ENCODE measurements at regions not wholly inside any gene's neighbourhood (a gene's known extent, or its start where the extent isn't known, plus 50 kb on each side); places are given as distances from the start of the nearest gene placed in this dataset.

DNA sequence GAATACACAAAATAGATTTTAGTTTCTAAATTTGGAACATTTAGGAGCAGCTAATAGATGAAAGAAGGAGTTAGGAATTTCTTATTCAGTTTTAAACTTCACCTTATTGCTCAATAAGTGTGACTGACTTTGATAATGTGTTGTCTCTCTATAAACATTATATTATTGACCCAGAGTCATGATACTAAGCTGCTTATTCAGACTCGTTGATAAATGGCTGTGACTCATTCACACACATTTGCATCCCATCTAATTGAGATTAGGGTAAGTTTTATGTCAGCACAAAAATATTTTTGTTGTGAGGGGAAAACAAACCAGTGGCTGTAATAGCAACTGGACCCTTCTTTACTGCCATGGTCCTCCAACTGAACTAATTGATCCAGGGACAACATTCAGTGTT lies 137.6 kb downstream of the GOLIM4 start:
- no peak for DNase-seq (ENCODE audit: low spot score)

DNA sequence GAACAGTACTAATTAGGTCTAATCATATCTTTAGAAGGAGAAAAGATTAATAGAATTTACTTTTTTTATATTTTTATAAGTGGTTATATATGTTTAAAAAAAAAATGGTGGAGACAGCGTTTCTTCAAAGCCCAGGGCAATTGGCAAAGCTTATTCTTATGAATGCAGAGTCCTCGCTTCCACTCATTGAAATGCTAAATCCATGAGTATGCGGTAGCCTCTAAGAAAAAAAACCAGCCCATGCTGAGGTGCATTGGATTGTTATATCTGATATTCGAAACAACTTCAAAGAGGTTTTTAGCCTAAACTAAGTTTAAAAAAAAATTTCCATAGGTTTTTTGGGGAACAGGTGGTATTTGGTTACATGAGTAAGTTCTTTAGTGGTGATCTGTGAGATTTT lies 142.8 kb downstream of the GOLIM4 start:
- DNase-seq (ENCODE audit: low spot score): no peak

DNA sequence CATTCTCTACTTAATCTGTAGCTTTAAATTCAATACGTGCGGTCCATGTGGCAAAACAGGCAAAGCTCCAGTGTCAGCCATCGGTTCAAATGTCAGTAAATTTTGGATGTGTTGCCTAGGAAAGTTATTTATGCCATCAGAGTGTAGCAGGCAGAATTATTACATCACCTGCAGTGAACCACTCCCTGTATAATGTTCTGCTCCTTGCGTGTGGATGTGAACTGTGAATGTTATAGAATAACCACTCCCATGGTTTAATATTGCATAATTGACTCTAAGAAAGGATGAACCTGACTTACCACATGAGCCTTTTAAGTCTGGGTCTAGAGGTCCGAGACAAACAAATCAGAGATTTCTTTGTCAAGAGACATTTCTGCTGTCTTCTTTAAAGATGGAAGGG lies 145.5 kb downstream of the GOLIM4 start:
- DNase-seq (ENCODE audit: low spot score): no peak

DNA sequence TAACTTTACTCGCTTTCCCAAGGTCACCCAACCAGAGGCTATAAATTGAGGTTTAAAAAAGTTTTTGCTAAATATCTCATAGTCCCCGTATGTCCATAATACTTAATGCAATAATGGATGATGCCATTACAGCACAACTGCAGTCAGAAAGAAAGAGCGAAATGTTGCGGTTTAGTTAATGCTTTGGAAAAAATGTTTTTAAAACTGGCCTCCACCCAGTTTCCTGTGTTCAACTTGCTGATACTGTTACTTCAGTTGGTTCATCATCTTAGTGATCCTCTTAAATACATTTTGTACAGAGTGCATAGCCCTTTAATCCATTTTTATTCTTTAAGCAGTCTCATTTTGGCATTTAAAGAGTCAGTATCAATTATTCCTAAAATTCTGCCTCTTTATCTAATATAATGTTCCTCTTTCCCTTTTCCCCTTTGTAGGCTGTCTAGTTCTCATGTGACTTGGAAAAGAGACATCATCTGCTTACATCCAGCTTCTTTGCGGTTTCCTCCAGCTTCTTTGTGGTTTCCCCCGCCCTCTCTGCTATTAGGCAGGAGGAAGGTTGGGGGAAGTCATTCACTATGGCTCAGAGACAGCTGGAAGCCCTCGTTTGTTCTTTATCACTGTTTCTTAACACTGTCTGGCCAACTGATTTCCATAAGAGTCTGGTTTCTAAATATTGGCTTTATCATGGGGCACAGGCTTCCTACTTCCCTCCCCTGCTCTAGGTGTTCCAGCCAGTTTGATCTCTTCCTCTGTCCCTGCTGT lies 154.3 kb downstream of the GOLIM4 start:
- no peak for DNase-seq (ENCODE audit: low spot score)

DNA sequence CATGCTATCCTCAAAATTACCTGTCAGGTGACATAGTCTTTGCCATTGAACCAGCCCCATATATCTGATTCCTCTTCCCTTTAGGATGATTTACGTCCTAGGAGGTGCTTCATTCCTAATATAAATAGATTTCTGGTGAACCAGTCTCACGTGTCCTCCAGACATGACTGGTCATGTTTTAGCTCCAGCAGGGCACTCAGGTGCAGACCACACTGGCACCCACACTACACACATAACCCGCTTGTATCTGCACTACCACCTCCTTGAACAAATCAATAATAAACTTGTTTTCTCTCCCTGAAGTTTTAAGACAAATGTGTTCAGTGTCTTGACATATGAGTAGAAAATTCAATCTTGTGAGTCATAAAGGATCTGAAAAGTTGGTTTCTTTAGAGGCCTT lies 155.5 kb downstream of the GOLIM4 start:
- no peak for DNase-seq (ENCODE audit: low spot score)

DNA sequence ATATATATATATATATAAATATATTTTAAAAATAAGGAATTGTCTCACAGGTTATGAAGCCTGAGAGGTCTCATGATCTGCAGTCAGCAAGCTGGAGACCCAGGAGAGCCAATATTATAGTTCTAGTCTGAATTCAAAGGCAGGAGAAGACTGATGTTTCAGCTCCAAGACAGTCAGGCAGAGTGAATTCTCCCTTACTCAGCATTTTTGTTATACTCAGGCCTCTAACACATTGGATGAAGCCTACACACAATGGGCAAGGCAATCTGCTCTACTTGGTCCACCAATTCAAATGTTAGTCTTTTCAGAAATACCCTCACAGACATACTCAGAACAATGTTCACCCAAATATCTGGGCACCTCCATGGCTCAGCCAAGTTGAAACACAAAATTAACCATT lies 157.2 kb downstream of the GOLIM4 start:
- no peak for DNase-seq (ENCODE audit: low spot score)

DNA sequence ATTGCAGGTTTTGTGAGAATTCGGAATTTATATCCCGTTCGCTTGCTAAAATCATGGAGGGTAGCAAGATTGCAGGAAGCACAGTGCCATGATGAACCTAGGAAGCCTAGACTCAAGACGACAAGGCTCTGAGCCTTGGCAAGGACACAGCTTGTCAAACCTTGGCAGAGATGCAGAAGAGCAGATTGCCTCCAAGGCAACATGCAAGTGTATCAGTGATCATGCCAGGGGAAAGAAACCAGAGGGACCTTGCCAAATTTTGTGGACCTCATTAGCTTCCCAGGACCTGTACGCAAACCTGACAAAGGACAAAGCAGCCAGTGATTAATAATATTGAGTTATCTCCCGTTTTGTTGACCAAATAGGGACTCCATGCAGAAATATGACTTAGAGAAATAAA lies 159.7 kb downstream of the GOLIM4 start:
- DNase-seq (ENCODE audit: low spot score): no peak

DNA sequence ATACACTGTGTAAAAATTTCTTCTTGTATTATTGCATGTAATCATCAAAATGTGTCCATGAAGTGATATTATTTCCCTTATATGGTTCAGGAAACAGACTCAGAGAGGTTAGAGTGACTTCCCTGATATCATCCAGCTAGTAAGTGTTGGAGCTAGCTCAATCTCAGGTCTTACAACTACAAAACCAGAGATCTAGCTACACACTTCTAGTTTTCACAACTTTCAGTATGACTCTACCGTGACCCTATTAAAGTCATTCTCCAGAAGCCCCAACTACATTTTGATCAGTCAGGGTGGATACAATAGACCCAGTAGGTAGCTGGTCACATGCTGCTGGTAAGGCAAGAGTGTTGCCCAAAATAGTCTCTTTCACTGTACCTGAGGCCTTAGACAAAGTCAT lies 165.3 kb downstream of the GOLIM4 start:
- DNase-seq (ENCODE audit: low spot score): no peak

DNA sequence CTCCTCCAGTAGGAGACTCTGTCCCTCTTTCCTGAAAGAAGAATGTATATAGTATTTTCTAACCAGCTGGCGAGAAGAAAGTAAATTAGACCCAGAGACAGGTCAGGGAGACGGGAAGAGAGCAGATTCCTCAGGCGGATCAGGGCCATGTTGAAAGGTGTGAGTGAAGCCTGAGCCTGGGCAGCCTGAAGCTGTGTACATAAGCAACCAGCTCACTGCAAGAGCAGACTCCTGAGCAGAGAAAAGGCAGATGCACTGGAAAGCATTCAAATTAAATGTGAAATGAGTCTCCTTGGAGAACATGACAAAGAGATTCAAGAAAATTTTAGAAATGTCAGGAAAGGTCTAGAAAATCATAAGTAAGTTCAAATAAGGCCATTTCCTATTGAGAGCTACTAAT lies 165.8 kb downstream of the GOLIM4 start:
- DNase-seq (ENCODE audit: low spot score): no peak

DNA sequence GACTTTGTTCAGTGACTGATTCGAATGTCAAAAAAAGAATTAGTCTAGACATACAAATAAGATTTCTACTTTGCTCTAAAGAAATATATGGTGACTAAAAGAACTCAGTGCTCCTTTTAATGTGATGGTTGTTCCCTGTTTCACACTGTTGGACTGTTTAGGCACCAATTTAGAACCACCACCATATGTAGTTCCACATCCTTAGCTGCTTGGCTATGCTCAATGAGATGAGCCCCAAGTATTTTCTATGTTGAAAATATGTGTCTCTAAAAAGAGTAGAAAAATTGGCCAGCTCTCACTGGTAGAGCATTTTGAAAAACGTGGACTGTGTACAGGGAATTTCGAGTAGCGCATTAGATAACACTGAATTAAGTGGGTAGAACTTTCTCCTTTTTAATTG lies 167.3 kb downstream of the GOLIM4 start:
- DNase-seq (ENCODE audit: low spot score): no peak

DNA sequence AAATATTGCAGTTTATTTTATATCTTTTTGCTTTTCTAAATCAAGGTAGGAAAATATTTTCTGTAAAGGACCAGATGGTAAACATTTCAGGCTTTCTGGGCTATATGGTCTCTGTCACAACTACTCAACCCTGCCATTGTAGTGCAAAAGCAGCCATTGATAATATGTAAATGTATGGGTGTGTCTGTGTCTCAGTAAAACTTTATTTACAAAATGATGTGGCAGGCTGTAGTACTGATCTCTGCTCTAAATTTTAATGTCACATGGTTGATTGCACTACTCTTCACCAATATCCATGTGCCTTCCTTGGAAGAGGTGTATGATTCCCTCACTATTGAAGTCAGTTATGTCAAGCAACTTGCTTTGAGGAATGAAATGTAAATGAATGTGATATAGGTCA lies 175.0 kb downstream of the GOLIM4 start:
- no peak for DNase-seq (ENCODE audit: low spot score)

DNA sequence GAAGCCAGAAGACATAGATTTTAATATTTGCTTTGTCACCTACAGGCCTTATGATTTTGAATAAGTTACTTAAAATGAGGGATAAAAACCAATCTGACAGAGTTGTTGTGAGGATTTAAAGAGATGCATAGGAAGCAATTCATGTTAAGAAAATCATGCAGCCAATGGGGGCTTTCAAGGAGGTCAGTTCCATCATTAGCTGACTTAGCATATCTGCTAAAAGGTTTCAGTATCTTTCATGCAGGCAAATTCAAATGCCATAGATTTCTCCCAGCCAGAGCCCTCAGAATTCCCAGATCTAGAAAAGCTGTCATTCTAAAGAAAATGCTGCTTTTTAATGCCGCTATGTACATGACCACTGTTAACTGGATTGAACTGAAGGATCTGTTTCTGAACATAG lies 176.1 kb downstream of the GOLIM4 start:
- no peak for DNase-seq (ENCODE audit: low spot score)

DNA sequence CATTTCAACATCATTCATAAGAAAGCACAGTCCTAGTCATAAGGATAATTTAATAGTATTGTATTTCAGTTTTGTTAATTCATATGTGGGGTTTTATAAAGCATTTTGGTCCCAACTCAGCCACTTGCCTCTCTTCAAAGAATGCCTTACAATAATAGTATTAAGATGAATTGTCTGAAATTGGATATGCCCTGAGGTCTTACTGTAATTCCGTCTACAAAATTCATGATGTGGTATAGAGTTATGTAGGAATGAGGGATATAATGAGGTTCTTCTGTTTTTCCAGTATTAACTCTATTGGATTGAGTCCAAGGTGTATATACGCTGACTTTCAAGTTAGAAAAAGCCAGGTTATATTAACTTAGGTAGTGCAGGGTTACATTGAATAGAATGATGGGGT lies 177.0 kb downstream of the GOLIM4 start:
- no peak for DNase-seq (ENCODE audit: low spot score)

DNA sequence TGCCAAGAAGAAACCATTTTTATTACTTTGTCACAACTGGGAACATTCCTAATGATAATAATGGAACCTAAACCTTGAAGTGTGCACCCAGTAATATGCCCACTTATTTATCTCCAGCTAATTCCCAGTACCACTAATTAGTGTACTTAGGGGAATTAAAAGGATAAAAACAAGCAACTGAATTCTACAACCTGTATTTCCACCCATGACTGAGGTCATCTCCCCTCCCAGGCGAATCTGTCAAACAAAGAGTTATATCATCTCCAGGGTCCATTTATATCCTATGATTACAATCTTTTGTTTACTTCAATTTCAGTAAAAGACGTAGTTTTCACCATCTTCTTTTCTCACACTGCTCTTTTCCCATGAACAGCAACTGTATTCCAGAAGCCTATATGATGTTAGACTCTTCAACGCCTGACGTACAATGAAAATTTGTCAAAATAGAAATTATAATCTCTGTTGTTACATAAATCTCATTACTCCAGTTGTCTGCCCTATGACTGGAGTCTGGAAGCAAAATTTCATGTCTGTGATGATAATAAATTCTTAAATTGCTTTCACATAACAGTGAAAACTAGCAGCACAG lies 177.6 kb downstream of the GOLIM4 start:
- DNase-seq (ENCODE audit: low spot score): no peak

DNA sequence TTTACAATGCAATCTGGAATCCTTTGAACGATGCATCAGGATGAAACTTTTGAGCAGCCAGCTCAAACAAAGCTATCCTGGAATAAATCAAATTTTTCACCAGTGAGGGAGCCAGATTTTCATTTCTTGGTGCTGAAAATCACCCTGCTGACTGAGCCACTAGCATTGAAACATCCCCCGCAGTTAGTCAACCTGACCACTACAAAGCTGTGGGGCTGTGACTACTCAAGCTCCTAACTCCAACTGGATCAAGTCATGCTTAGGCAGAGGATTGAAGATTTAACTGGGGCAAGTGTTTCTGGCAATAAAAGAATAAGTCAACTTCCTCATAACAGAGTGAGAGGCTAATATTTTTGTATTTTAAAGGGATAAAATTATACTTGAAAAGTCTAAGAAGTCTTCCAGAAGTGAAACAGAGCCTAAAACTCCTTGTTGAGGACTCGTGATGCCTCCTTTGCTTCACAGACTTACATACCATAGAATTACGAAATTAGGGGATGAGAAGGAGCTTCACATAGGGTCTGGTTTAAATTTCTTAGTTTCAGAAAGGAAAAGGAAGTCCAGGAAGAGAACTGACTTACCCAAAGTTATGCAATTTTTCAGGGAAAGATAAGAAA lies 177.8 kb downstream of the SERPINI1 start:
- DNase-seq (ENCODE audit: low spot score): no peak

DNA sequence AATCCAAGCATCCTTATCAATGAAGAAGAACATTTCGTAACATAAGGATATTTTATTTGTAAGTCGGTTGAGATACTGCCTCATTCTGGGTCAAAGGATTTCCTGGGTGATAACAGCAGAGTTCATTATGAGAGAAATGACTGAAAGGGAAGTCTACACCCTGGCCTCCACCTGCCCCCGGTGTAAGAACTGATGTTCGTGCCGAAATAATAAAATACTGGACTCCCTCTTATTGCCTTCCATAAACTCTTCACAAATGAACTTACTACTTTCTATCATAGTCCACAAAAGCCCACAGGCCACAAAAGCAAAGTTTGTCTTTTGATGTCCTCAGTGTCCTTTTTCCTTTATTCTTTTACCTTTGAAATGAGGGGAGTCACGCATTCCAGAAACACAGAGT lies 174.4 kb downstream of the SERPINI1 start:
- DNase-seq (ENCODE audit: low spot score): no peak

DNA sequence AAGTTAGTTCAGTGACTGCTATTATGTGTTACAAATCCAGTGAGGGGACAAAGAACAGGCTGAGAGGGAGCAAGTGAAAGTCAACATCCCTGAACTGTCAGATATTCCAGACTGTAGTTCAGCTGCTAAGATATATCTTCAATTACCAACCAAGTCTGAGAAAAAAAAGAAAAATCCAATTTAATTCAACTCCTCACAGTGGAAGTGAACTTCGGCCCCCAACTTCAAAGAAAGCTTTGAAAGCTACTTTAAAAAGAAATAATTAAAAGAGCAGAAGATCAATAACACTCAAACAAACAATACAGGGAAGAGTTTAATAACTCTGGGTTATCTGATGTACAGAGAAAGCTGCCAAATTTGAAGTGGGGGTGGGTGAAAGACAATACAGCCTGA lies 174.0 kb downstream of the SERPINI1 start:
- no peak for DNase-seq (ENCODE audit: low spot score)

DNA sequence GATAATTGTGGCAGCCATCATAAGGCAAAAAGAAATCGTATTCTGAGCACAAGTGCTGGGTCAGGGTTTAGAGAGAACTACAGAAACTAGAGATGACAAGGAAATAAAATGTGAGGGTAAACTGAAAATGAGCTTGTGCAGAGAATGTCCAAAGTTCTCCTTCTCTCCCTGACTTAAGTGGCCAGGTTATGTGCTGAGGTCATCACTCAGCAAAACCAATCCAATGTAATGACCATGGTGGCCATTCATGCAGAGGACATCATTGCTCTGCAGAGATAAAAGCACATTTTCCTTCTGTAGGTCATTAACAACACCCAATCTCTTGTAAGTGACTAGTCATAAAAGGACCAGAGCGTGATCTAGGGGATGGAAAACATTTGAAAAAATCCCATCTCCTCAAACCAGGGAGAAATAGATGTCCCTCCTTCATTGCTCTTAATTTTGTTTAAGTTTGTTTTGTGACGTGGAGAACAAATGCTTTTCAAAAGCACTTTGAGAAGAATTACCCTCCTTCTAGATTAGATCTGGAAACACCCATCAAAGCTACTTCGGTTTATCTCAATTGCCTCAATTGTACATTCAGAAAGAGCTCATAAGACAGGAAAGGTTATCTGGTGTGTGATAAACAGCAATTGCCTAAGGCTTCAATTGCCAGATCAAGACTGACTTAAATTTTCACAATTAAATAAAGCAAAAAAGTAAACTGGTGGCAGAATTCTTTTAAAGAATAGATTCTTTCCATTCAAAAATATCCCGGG lies 173.4 kb downstream of the SERPINI1 start:
- DNase-seq (ENCODE audit: low spot score): no peak

DNA sequence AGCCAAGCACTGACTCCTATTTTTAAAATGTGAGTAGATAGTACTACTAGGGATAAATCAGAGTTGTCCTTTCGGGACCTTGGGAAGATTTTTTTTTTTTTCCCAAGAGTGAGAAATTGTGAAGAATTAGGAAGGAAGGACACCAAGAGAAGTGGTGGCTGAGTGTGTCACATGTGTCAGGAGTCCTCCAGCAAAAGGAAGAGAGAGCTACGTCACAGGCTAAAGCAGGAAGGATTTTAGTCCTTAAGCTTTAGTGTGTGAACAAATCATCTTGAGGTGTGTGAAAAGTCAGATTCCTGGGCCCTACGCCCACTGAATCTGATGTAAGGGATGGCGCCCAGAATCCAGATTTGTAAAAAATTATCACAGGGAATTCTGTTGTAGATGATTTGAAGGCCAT lies 172.7 kb downstream of the SERPINI1 start:
- no peak for DNase-seq (ENCODE audit: low spot score)

DNA sequence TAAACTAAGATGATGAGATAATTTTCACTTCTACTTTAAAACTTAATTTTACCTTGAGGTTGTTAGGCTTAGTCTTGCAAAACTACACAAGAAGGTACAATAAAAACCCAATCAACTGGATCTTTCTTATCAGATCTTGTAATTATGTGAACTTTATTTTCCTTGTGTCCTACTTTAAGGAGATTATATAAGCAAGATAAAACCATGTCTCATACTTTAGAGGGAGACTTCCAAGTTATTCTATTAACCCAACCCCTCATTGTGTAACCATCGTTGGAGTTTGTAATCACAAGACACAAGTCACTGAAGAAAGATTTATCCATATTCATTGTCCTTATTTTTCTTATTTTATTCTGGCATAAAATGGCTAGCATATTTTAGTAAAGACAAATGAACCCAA lies 165.6 kb downstream of the SERPINI1 start:
- DNase-seq (ENCODE audit: low spot score): no peak

DNA sequence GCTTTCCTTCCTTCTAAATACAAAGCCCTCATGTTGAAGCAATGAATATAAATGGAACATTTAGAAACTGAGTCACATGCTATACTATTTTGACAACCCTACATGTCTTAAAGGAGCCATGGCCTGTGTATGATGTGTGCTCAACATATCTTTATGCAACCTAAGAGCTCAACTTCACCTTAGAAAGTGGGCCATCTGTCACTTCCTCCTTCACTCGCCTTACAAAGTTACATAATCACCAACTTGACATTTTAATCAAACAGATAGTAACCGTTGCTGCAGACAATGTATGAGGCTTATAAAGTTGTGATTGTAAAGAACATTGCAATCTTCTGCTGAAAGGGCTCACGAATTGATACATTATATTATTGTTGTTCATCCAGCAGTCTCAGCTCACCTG lies 163.6 kb downstream of the SERPINI1 start:
- no peak for DNase-seq (ENCODE audit: low spot score)

DNA sequence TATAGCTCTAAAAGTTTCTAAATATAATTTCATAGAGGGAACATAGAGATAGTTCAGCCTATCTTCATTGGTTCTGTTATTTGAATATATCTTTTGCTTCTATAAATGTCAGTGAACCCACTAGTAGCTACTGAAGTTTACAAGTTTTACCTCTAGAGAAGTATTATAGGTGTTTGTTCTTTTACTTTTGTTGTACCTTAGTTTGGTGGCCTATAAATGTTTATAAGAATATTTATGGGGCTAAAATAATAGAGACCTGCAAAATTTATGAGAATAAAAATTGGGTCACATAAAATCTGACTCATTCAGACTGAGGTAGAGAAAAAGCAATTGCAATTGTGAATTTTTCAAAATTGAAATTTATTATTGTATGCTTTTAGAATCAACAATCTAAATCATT lies 162.6 kb downstream of the SERPINI1 start:
- no peak for DNase-seq (ENCODE audit: low spot score)

DNA sequence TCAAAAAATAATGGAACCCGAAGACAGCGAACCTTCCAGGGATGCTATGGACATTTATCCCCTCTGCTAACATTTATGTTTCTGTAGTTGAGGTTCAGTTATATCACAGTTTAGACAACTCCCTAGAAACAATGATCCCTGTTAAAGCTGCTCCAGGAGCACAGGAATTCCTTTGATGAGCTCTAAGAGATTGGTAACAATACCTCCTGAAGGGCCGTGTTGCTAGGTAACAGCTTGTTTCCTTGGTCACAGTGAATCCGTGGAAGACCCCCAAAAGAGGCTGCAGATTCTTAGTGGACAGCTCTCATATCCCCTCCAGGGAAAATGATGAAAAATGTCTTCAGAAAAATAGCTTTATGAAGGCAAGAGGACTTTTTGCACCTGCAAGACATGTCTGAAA lies 160.2 kb downstream of the SERPINI1 start:
- DNase-seq (ENCODE audit: low spot score): no peak
